Peyer's patch (tissue), 4 donors: ENCODE measurements at regions not wholly inside any gene's neighbourhood (a gene's known extent, or its start where the extent isn't known, plus 50 kb on each side); places are given as distances from the start of the nearest gene placed in this dataset.

Experiments
- POLR2A ChIP-seq, 2 donors: fragments of 450-650 bp; IDR thresholded peaks; one replicate each; pipeline ENCODE4 v1.5.1; 2017; ENCODE audit warnings: antibody characterized with exemption in 2 of 2, mild to moderate bottlenecking in 2 of 2, moderate library complexity in 2 of 2
- TF ChIP-seq, protein P1 (sequence below), 6 experiments: fragments of 450-650 bp in 4 of 6; fragments of 200-600 bp in 2 of 6; sonication (generic) in 1 of 6; IDR thresholded peaks; one replicate each; pipeline ENCODE4 v1.5.1; 2017 to 2019; ENCODE audit warnings: antibody characterized with exemption in 6 of 6, mild to moderate bottlenecking in 3 of 6, moderate library complexity in 1 of 6

DNA sequence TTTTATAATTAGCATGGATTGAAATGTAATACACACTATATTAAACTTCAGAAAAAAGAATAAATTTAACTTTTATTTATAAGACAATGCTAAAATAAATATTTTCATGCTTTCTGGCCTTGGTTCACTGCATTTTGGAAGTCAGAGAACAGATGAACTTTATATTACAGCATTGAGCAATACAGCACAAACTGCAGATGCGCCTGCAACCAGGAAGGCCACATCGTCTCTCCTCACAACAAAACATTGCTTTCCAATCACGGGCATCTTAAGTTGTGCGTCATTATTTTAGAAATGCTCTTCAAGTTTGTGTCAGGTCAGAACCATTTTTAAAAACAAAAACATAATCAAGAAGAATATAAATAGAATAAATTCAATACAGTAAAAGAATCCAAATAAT lies 89.3 kb upstream of the CEP126 start:
- TF ChIP-seq, protein P1, sequence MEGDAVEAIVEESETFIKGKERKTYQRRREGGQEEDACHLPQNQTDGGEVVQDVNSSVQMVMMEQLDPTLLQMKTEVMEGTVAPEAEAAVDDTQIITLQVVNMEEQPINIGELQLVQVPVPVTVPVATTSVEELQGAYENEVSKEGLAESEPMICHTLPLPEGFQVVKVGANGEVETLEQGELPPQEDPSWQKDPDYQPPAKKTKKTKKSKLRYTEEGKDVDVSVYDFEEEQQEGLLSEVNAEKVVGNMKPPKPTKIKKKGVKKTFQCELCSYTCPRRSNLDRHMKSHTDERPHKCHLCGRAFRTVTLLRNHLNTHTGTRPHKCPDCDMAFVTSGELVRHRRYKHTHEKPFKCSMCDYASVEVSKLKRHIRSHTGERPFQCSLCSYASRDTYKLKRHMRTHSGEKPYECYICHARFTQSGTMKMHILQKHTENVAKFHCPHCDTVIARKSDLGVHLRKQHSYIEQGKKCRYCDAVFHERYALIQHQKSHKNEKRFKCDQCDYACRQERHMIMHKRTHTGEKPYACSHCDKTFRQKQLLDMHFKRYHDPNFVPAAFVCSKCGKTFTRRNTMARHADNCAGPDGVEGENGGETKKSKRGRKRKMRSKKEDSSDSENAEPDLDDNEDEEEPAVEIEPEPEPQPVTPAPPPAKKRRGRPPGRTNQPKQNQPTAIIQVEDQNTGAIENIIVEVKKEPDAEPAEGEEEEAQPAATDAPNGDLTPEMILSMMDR (IDR thresholded peaks at IDR 0.05), result no peak
- TF ChIP-seq POLR2A (IDR thresholded peaks at IDR 0.05), result no peak
